ENCODE measurements at regions not wholly inside any gene's neighbourhood (a gene's known extent, or its start where the extent isn't known, plus 50 kb on each side); places are given as distances from the start of the nearest gene placed in this dataset.
A peak's percentile ranks its signal among the peaks of the same experiment; 100 is the strongest.

DNA sequence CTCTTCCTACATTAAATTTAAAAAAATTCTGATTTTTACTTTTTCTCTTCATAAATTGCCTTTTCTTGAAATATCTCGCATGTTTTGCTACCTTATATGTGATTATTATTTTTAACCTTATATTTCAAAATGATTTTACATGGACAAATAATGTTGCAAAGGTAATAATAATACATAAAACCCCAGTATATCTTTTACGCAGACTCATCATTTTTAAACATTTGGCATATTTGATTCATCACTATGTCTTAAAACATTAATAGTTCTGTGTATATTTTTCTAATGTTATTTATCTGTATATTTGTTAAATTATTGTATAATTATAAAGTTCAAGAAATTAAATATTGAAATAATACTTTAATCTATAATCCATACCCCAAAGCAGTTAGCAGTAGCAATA is 350.8 kb downstream of the RPL10L start:
- DNase-seq = no peak

DNA sequence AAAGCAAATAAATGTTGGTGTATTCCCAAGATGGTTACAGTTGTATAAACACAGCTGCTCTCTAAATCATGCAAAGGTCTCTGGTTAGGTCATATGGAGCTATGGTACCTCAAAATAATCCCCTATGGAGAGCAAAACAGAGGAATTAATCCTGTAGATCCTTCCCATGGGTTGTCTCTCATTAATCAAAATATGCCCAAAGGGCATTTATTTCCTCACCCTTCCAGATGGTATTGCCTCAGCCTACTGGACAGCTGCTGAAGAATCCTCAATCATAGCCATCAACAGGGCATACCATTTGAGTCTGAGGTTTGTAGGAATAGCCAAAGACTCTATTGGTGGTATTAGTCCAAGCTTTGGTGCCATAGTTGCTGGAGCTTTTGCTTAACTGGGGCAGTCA is 360.9 kb downstream of the RPL10L start:
- DNase-seq = no peak

DNA sequence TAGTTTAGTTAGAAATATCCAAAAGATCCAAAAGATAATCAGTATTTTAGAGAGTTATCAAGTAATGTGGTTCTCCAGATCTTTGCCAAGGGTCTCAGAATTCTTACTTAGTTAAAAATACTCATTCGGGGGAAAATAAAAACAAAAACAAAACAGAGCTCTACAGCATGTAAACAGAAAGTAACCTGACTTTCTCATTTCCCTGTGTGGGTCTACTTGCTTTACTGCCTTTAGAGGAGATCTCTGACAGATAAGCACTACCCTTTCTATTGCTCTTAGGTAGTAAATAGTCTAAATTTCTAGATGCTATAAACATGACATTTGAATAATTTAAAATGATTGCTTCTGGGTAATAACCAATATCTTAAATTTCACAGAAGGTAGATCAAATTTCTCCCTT is 371.8 kb downstream of the RPL10L start:
- no peak for DNase-seq

DNA sequence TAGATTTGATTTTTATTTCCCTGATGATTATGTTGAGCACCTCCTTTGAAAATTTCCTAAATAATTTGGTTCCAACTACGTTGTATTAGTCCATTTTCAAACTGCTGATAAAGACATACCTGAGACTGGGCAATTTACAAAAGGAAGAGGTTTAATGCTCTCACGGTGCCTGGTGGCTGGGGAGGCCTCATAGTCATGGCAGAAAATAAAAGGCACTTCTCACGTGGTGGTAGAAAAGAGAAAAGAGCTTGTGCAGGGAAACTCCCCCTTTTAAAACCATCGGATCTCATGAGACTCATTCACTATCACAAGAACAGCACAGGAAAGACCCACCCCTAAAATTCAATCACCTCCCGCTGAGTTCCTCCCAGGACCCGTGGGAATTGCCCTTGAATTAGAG is 372.3 kb downstream of the RPL10L start:
- DNase-seq = no peak

DNA sequence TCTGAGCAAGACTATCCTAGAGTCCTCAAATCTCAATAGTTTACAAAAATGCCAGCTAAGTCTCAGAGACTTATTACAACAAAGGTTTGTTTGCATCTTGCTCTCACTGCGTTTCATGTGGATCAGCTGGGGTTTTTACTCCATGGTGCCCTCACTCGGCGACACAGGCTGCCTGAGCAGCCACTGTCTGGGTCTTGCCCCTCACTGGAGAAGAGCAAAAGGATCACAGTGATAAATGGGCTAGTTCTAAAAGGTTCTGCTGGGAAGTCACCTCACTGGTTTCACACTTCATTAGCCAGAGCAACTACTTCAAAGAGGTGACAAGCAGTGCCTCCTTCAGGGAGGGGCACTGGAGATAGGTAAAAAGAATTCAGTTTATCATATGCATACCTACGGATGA is 392.0 kb downstream of the RPL10L start:
- DNase-seq = no peak

DNA sequence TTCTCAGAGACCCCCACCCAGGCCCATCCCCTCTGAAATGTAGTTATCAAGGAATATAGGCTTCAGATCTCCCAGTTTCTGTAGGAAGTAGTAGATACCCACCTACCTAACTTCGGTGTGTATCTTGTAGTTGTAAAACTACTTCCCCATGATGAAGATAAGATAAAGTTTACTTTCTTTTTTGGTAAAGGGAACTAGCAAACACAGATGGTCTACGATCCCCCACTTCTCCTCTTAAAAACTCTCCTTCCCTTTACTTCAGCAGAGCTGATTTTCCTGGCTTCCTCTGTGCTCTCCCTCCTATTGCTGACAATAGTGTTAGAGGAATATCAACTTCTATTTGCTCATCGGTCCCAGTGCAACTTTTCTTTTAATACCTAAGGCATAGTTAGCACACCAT is 395.2 kb downstream of the RPL10L start:
- no peak for DNase-seq

DNA sequence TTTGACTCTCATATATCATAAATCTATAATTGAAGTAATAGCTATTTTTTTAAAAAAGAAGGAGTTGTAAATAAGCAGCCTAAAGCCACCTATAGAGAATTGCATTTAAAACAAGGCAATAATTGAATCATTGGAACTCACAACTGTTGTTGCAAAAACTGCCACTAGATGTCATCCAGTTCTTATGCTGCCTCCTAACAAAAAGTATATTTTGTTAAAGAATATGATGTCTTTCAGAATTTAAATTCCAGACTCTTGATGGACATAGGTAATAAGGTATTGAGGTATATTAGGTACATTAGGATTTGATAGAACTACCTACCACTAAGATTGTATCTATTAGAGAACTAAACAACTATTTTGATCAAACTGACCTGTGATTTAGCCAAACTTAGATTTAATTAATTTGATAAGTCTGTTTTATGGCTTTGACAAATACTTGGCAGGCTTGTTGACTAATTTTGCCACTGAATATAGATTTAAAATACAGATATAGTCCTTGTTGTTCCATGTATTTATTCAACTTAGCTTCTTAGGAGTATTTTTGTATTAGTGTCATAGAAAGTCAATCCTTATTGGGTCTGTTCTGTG is 401.4 kb downstream of the RPL10L start:
- DNase-seq = peak in 1 of 58 donors; percentile 0

DNA sequence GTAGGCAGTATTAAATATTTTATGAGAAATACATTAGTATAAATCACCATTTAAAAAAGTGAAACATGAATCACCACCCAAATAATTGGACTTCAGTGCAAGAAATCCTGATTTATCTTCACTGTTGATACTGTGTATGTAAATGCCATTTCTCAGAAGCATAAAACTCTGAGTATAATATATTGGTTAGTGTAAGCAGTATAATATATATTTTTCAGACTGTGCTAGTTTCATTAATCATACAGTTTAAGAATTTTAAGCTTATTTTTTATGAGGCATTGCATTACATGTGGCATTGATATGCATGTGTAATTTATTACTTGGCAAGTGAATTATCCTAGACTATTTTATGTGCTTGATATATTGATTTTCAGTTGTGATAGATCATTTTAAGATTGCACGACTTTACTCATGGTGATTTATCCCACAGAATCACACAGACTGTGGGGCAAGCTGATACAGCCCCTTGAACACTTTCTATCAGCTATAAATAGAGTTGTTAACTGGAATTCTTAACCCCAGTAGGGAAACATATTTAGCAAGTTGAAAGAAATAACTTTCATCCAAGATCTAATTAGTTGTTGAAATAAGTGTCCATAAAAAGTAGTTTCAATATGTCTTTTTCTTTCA is 403.5 kb downstream of the RPL10L start:
- DNase-seq = no peak

DNA sequence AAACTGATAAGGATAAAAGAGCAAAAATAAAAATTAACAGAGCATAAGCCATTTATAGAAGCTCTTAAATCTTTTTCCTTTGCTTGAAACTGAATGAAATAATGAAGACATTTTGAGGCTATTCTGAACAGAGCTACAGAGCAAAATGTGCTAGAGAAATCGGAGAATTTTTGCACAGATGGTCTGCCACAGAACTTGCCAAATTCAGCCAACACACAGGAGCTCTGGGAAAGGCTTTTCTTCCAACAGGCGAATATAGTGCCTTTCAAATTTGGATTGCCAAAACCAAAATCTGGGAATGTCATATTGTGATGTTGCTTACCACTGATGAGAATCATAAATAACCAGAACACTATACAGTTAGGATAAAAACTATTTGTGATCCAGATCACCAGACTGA is 406.3 kb downstream of the RPL10L start:
- peak in 17 of 58 donors; percentile 1 to 77 (median 14) for DNase-seq

DNA sequence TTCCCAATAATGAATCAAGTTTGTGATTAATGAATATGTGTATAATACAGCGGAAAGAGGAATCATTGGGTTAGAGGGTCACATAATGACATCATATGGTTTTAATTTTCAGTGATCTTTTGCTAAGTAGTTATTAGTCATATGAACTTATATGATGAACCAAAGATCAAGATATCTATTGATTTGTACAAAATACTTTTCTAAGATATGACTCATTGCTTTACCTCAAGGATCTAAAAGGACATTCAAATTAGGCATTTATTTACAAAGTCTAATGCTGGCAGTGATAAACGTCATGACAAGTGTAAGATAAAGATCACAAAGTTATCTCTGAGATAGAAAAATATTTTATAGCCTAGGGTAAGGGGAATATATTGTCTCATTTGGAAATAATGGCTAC is 417.8 kb downstream of the RPL10L start:
- DNase-seq = no peak

DNA sequence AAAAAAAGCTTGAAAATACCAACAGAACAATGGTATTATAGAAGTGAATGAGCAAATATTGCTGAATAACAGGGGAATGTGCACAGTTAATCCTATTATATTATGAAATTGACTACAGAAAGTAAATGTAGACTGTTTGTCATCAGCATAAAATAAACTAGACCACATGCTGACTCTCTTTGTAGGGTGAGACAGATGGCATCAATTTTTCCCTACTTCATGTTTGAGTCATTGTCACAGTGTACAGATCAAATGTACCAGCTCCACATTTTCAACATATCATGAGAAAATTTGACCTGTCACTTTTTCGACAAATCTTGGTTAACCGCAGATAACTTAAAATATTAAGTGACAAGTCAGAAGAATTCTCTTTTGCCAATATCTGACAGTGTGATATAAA is 421.0 kb downstream of the RPL10L start:
- no peak for DNase-seq

DNA sequence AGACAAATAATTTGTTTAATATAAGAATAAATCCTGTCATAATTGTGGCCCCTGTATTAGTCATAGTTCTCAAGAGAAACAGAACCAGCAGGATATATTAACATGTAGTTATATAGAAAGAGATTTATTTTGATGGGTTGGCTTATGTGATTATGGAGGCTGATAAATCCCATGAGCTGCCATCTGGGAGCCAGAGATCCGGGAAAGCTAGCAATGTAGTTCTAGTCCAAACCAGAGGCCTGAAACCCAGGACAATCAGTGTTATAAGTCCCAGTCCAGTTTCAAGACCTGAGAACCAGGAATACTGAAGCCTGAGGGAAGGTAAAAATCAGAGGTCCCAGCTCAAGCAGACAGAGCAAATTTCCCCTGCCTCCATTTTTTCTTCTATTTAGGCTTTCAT is 435.8 kb downstream of the RPL10L start:
- DNase-seq = no peak

DNA sequence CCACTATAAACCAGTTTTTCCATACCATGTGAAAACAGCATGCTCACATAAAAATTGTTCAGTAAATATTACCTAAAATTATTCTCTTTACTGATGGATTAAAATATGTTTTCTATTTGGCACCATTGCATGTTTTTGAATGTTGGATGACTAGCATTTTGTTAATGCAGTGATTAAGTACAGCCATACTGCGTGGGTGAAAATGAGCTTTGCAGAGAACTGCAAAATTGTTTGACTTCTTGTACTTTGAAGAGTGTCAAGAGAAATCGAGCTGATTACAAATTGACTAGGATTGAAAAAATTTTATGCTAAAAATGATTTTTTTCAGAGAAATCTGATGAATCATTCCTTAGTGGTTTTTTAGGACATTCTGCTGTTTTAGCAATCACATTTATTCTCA is 452.9 kb downstream of the RPL10L start:
- no peak for DNase-seq

DNA sequence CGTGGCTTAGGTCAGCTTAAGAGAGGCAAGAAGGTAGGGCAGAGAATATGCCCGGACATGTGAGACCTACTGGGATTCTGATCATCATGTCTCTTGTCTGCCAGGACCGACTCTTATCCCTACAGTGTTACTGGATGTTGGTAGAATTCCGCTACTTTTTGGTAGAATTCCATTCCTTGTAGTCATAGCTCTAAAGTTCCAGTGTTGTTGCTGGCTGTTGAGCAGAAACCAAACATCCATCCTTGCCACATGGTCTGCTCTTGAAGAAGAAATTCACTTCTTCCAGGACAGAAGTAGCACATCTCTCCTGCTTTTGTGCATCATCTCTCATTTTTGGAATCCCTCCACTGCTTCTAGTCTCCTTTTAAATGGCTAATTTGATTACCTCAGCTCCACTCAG is 453.7 kb downstream of the RPL10L start:
- DNase-seq = no peak
